Activated T-helper 1 cell treated with anti-CD3 and anti-CD28 coated beads, Interleukin-12 subunit alpha, Interleukin-12 subunit beta, Interleukin-2, Interleukin-4 antibody, amounts not matched to agents 30 ng/mL and 10 ng/mL and 1 ng/mL, durations not matched to agents 14 hours and 24 hours and 36 hours (primary cell): ENCODE measurements at regions not wholly inside any gene's neighbourhood (a gene's known extent, or its start where the extent isn't known, plus 50 kb on each side); places are given as distances from the start of the nearest gene placed in this dataset.

Source experiments
- DNase-seq: peaks from one replicate; pipeline ENCODE4 v3.0.0; 2021; ENCODE audit warnings: low spot score
- H3K27ac Mint-ChIP-seq: one replicate; pipeline ENCODE4 v1.8.0; 2021; ENCODE audit warnings: mild to moderate bottlenecking, mixed read lengths
- H3K27me3 Mint-ChIP-seq: one replicate; pipeline ENCODE4 v1.8.0; 2022; ENCODE audit warnings: mild to moderate bottlenecking, moderate library complexity, mixed read lengths; ENCODE audit not compliant: insufficient read depth
- H3K36me3 Mint-ChIP-seq: one replicate; pipeline ENCODE4 v1.8.0; 2021; ENCODE audit warnings: low read depth, mixed read lengths
- H3K4me1 Mint-ChIP-seq: one replicate; pipeline ENCODE4 v1.8.0; 2021; ENCODE audit warnings: low read depth, mixed read lengths
- H3K4me3 Mint-ChIP-seq: one replicate; pipeline ENCODE4 v1.8.0; 2021; ENCODE audit warnings: mild to moderate bottlenecking, moderate library complexity, mixed read lengths
- H3K9me3 Mint-ChIP-seq: one replicate; pipeline ENCODE4 v1.8.0; 2021; ENCODE audit warnings: mixed read lengths
- intact Hi-C: fragments of 100-400 bp; cut with micrococcal nuclease; formaldehyde crosslinking; loops from one replicate; pipeline ENCODE4 v1.15.1; 2024

DNA sequence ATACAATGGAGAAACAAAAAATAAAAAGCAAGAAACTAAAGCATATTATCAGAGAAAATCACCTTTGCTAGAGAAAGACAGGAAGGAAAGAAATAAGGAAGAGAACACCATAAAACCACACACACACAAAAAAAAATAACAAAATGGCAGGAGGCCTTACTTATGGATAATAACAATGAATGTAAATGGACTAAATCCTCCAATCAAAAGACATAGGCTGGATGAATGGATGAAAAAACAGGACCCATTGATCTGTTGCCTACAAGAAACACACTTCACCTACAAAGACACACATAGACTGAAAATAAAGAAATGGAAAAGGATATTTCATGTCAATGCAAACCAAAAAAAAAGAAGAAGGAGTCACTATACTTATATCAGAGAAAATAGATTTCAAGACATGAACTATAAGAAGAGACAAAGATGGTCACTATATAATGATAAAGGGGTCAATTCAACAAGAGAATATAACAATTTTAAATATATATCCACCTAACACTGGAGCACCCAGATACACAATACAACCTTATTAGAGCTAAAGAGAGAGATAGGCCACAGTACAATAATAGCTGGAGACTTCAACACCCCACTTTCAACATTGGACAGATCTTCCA, 693.6 kb downstream of the HACE1 start:
- no peak for DNase-seq
- H3K4me1 Mint-ChIP-seq = no peaks in the 10 kb centered on the region
- peaks cover 11% of the 10 kb centered on the region for H3K9me3 Mint-ChIP-seq
- H3K27ac Mint-ChIP-seq = no peak overlapping the region
- no peak overlapping the region for H3K4me3 Mint-ChIP-seq
- intact Hi-C loops = no loop called here
- no peaks in the 10 kb centered on the region for H3K27me3 Mint-ChIP-seq
- no peaks in the 10 kb centered on the region for H3K36me3 Mint-ChIP-seq

DNA sequence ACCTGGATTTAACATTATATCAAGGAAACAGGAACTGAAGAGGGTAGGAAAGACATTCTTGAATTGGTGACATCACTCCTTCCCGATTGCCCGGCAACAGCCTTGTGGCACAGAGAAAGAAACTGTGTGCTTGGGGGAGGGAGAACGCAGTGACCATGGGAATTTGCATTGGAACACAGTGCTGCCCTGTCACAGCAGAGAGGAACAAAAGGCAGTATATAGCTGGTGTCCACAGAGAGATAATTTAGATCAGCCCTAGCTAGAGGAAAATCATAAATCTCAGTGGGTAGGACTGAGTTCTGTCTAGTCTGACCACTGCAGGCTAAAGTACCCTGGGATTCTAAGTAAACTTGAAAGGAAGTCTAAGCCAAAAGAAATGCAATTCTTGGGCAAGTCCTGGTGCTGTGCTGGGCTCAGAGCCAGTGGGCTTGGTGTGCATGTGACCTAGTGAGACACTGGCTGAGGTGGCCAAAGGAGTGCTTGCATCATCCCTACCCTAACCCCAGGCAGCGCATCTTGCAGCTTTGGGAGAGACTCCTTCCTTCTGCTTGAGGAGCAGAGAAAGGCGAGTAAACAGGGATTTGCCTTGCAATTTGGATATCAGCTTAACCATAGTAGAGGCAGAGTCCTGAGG, 697.6 kb downstream of the HACE1 start:
- intact Hi-C loops = no loop called here
- H3K27me3 Mint-ChIP-seq = no peaks in the 10 kb centered on the region
- H3K36me3 Mint-ChIP-seq = no peaks in the 10 kb centered on the region
- no peaks in the 10 kb centered on the region for H3K4me1 Mint-ChIP-seq
- no peak overlapping the region for H3K27ac Mint-ChIP-seq
- peaks cover 11% of the 10 kb centered on the region for H3K9me3 Mint-ChIP-seq
- DNase-seq = no peak
- H3K4me3 Mint-ChIP-seq = no peak overlapping the region

- intact Hi-C loops = no loop called here
- H3K27ac Mint-ChIP-seq = no peak overlapping the region
- no peaks in the 10 kb centered on the region for H3K4me1 Mint-ChIP-seq
Observed at GRCh38 chr6:104159045-104159618, 700.6 kb downstream of the HACE1 start.

GRCh38 chr6:104143757-104144156, 716.0 kb downstream of the HACE1 start:
- Mint-ChIP-seq H3K9me3 (no peaks in the 10 kb centered on the region), H3K4me3 (no peak overlapping the region), H3K27me3 (no peaks in the 10 kb centered on the region), H3K36me3 (no peaks in the 10 kb centered on the region), H3K4me1 (no peaks in the 10 kb centered on the region), H3K27ac (no peak overlapping the region)
- intact Hi-C loops = no loop called here
- no peak for DNase-seq

More at GRCh38 chr6:104159045-104159618, 700.6 kb downstream of the HACE1 start:
- Mint-ChIP-seq H3K4me3 (no peak overlapping the region), H3K9me3 (peaks cover 4% of the 10 kb centered on the region), H3K27me3 (no peaks in the 10 kb centered on the region), H3K36me3 (no peaks in the 10 kb centered on the region)
- DNase-seq = no peak

DNA sequence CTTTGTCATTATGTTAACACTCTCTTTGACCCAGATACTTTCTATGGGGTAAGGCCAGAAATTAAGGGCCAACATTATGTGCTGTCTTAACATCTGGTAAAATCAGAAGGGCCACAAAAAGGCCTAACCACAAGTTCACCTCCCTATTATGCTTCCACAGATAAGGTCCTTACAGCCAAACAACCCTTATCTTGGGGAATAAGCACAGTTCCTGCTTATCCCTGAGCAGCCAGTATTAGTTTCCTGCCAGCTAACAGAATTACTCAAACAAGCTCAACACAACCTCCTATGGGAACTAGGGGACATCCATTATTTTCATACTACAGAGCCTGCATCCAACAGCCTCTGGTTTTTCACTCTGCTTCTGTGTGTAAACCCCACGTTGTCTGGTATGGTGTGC, 724.8 kb downstream of the HACE1 start:
- H3K36me3 Mint-ChIP-seq = no peaks in the 10 kb centered on the region
- intact Hi-C loops = no loop called here
- no peak overlapping the region for H3K27ac Mint-ChIP-seq
- no peak overlapping the region for H3K4me3 Mint-ChIP-seq
- H3K27me3 Mint-ChIP-seq = no peaks in the 10 kb centered on the region
- H3K9me3 Mint-ChIP-seq = no peaks in the 10 kb centered on the region
- no peak for DNase-seq
- H3K4me1 Mint-ChIP-seq = no peaks in the 10 kb centered on the region

DNA sequence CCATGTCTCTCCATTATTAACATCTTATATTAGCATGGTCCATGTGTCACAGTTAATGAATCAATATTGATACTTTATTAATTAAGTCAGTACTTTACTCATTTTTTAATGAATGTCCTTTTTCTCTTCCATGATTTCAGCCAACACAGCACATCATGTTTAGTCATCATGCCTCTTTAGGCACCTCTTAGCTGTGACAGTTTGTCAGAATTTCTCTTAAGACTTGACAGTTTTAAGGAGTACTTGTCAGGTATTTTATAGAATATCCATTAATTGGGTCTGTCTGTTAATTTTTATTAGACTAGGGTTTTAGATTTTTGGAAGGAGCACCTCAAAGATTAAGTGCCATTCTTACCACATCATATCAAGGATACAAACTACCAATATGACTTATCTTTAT, 729.4 kb downstream of the HACE1 start:
- H3K4me3 Mint-ChIP-seq = no peak overlapping the region
- intact Hi-C loops = no loop called here
- H3K27me3 Mint-ChIP-seq = no peaks in the 10 kb centered on the region
- no peaks in the 10 kb centered on the region for H3K4me1 Mint-ChIP-seq
- H3K27ac Mint-ChIP-seq = no peak overlapping the region
- DNase-seq = no peak
- H3K9me3 Mint-ChIP-seq = no peaks in the 10 kb centered on the region
- H3K36me3 Mint-ChIP-seq = no peaks in the 10 kb centered on the region

DNA sequence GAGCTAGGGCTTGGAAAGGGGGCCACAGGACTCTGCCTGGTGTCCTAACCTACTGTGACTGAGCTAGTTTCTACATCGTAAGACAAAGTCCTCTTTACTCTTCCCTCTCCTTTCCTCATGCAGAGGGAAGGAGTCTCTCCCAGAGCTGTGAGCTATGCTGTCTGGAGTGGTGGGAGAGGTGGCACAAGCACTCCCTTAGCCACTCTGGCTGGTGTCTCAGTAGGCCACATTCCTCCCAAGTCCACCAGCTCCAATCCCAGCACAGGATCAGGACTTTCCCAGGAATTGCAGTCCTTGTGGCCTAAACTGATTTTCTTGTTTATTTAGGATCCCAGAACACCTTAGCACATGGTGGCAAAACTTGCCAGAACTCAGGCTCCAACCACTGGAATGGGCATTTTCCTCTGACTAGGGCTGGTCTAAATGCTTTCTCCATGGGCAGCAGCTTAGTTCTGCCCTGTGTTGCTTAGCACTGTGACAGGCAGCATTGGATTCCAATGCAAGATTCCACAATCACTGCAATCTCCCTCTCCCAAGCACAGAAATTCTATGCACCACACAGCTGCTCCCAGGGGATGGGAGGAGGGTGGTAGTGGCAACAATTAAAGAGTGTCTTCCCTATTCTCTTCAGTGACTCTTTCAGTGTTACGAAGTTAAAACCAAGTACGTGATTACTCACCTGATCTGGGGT, 733.3 kb downstream of the HACE1 start:
- Mint-ChIP-seq H3K4me3 (no peak overlapping the region), H3K4me1 (no peaks in the 10 kb centered on the region), H3K27me3 (no peaks in the 10 kb centered on the region), H3K27ac (no peak overlapping the region), H3K9me3 (no peaks in the 10 kb centered on the region), H3K36me3 (no peaks in the 10 kb centered on the region)
- intact Hi-C loops = no loop called here
- no peak for DNase-seq

GRCh38 chr6:104123227-104123626, 736.5 kb downstream of the HACE1 start:
- no peak for DNase-seq
- no peaks in the 10 kb centered on the region for H3K4me1 Mint-ChIP-seq
- intact Hi-C loops = no loop called here
- H3K27ac Mint-ChIP-seq = no peak overlapping the region
- H3K9me3 Mint-ChIP-seq = no peaks in the 10 kb centered on the region
- no peaks in the 10 kb centered on the region for H3K36me3 Mint-ChIP-seq
- H3K4me3 Mint-ChIP-seq = no peak overlapping the region
- no peaks in the 10 kb centered on the region for H3K27me3 Mint-ChIP-seq

- Mint-ChIP-seq H3K27ac (no peak overlapping the region), H3K36me3 (no peaks in the 10 kb centered on the region), H3K9me3 (no peaks in the 10 kb centered on the region), H3K27me3 (no peaks in the 10 kb centered on the region), H3K4me3 (no peak overlapping the region), H3K4me1 (no peaks in the 10 kb centered on the region)
- intact Hi-C loops = no loop called here
- DNase-seq = no peak
Observed at GRCh38 chr6:104118274-104118673, 741.4 kb downstream of the HACE1 start.

DNA sequence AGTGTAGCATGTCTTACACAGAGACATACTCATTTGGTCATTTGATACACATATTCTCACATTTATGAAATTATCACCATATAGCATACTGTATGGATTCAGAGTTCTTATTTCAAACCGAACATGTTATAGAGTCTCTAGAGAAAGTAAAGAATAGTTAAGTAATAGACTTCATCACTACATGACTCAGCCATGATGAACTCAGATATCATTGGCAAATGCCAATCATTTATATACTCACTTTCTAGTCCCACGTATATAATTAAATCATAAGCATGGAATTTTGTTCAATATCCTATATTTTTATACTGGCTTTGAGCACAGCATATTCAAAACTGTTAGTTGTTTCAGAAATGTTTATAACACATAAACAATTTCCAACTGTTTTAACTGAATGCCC, 749.9 kb downstream of the HACE1 start:
- no peaks in the 10 kb centered on the region for H3K27me3 Mint-ChIP-seq
- no peaks in the 10 kb centered on the region for H3K9me3 Mint-ChIP-seq
- H3K4me1 Mint-ChIP-seq = no peaks in the 10 kb centered on the region
- H3K27ac Mint-ChIP-seq = no peak overlapping the region
- intact Hi-C loops = no loop called here
- H3K4me3 Mint-ChIP-seq = no peak overlapping the region
- no peaks in the 10 kb centered on the region for H3K36me3 Mint-ChIP-seq
- DNase-seq = no peak

GRCh38 chr6:104108634-104109033, 751.1 kb downstream of the HACE1 start:
- Mint-ChIP-seq H3K4me1 (no peaks in the 10 kb centered on the region), H3K4me3 (no peak overlapping the region), H3K27me3 (no peaks in the 10 kb centered on the region), H3K27ac (no peak overlapping the region), H3K36me3 (no peaks in the 10 kb centered on the region), H3K9me3 (no peaks in the 10 kb centered on the region)
- no peak for DNase-seq
- intact Hi-C loops = no loop called here

- Mint-ChIP-seq H3K4me3 (no peak overlapping the region), H3K27ac (no peak overlapping the region), H3K36me3 (no peaks in the 10 kb centered on the region), H3K9me3 (peaks cover 7% of the 10 kb centered on the region), H3K27me3 (no peaks in the 10 kb centered on the region), H3K4me1 (no peaks in the 10 kb centered on the region)
- intact Hi-C loops = no loop called here
- DNase-seq = no peak
Observed at GRCh38 chr6:104095661-104096416, 763.9 kb downstream of the HACE1 start.

- H3K9me3 Mint-ChIP-seq = peaks cover 3% of the 10 kb centered on the region
- no peaks in the 10 kb centered on the region for H3K4me1 Mint-ChIP-seq
- H3K4me3 Mint-ChIP-seq = no peak overlapping the region
- intact Hi-C loops = no loop called here
- no peak for DNase-seq
- H3K36me3 Mint-ChIP-seq = no peaks in the 10 kb centered on the region
- no peak overlapping the region for H3K27ac Mint-ChIP-seq
- no peaks in the 10 kb centered on the region for H3K27me3 Mint-ChIP-seq
Observed at GRCh38 chr6:104087765-104088164, 772.0 kb downstream of the HACE1 start.
